HG03159 (cell line): ENCODE measurements at regions not wholly inside any gene's neighbourhood (a gene's known extent, or its start where the extent isn't known, plus 50 kb on each side); places are given as distances from the start of the nearest gene placed in this dataset.
"Not testable (repeated sequence)": the region's sequence is repeated elsewhere in the genome, so short reads cannot be mapped to it uniquely, and the experiment has no call there.

Experiments
- ATAC-seq: cut with Tn5 transposase; IDR thresholded peaks from one replicate; pipeline ENCODE4 v1.9.1; 2021; ENCODE audit warnings: mild to moderate bottlenecking, moderate library complexity; ENCODE audit not compliant: unreplicated experiment

DNA sequence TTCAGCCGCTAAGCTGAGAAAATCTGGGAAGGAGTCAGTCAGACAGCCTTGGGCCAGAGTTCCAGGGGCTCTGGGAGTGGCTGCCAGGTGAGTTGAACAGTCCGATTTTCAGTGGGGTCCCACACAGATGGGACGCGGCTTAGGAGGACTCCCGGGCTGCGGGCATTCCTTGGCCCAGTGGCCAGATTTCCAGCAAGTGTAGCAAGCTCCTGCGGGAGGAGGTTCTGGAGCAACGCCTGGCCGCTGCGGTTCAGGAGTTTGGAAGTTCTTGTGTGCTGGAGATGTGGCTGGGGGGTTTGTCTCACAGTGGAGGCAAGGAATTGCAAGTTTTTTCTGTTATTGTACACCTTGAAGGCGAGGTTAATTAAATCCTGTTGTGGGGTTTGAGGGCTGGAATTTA lies 1020.1 kb upstream of the MANEA start:
- not testable (repeated sequence) for ATAC-seq

DNA sequence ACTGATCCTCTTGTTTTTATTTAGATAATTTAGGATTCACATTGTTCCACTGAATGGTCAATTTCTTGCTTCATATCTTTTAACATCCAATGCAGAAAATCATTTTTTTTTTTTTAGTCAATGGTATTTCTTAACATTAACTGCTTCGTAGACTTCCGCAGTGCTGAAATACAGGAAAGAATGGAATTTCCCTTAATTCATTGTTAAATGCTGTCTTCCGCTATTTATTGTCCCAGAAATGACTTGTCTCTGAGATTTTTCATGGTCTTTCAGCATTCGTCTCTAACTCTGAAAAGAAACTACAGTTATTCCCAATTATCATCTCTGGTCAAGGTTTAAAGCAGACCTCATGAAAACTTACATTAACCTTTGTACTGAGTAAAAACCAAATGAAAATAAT lies 1029.1 kb upstream of the MANEA start:
- ATAC-seq, result no peak

DNA sequence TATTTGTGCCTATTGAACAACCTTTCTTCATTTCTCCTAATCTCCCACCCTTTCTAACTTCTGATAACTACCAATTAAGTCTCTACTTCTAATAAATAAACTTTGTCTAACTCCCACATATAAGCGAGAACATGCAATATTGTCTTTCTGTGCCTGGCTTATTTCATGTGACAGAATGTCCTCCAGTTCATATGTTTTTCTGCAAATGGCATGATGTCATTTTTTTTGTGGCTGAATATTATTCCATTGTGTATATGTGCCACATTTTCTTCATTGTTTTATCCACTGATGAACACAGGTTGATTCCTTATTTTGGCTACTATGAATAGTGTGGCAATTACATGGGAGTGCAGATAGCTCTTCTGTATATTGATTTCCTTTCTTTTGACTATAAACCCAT lies 1041.5 kb upstream of the MANEA start:
- ATAC-seq, result no peak

DNA sequence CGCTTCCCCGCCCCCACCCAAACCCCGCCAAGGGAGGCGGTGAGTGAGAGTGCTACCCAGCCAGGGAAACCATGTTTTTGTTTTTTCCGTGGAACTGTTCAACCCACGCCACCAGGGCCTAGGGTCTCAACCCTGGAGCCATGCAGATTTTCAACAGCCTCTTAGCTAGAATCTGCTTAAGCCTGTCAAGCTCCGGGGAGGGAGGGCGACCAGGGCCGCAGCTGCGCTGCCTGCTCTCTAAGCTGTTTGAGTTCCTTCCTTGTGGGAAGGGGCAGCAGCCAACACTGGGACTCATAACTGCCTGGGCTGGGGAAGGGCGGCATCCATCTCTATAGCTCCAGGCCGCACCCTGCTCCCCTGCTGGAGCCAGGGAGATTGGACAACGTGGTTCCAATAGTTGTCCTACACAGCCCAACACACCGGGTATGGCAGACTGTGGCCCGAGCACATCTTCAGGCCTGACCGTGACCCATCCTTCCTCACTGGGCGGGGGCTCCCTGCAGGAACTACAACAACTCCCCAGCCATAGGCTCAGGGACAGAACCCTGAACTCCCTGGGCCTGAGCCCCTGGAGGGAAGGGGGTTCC lies 1065.7 kb upstream of the MANEA start:
- no peak for ATAC-seq

GRCh38 chr6:94510877-94511276 lies 1066.5 kb upstream of the MANEA start:
- no peak for ATAC-seq

DNA sequence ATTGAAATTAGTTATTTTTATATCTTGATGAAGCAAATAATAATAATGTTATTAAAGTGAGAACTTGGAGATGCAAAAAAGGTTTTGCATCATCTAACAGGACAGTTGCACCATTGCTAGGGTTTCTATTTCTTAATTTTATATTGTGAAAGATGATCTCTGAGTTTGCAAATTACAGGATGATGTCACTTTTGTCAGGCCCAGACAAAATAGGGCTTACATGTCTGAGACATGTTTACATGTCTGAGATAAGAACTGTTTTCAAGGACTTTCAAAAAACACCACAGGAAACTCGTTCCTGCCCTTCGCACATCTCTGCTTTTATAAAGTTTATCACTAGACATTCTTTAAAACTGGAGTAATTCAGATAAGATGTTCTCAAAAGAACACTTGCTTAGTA lies 1075.8 kb upstream of the MANEA start:
- no peak for ATAC-seq

- ATAC-seq, result no peak
Observed at GRCh38 chr6:94498099-94498498, 1078.7 kb upstream of the EPHA7 start.

DNA sequence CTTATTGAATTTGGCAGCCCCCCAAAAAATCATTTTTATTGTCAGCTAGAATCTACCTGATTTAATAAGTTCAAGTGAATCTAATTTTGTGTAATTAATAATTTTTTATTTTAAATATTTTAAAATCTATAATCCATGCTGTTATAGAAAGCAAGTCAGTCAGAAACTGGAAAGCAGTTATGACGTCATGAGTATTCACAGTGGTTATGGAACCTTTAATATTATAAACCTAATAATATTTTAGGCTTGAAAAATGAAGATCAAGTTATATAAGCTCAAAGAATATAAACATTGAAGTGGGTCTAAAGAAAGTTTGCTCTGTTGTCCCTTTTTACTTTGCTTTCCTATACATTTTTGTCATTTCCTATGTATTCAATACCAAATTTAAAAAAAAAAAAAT lies 1075.1 kb upstream of the EPHA7 start:
- no peak for ATAC-seq

GRCh38 chr6:94487371-94487770 lies 1068.0 kb upstream of the EPHA7 start:
- no peak for ATAC-seq

GRCh38 chr6:94478133-94479005 lies 1059.0 kb upstream of the EPHA7 start:
- ATAC-seq, result no peak

DNA sequence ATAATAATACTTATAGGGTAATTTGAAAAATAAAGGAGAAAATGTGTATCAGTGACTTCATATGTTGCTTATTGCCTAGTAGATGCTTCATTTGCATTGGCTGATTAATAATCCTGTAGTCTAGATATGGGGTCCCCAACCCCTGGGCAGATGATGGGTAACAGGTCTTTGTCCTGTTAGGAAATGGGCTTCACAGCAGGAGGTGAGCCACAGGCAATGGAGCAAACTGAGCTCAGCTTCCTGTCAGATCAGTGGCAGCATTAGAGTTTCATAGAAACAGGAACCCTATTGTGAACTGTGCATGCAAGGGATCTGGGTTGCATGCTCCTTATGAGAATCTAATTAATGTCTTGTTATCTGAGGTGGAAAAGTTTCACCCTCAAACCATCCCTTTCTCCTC lies 1049.5 kb upstream of the EPHA7 start:
- no peak for ATAC-seq

DNA sequence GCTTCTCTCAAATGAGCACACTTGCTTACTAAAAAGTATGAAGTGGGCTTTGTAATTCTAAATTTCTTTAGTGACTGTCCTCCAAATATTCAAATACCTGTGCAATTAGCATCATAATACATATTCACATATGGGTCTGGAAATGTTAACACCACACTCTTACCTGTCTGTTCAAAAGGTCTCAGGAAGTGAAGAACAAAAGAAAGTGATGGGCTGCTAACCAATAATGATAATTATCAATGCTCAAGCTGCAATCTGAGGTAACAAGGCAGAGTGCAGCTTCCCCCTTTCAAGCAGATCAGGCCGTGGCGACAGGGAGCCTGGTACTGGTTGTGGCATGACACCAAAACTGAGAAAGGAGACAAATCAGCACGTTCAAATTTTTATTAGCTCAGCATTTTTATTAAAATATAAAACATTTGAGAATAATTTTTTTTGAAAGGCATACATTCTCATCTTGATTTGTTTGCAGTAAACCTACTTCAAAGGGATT lies 1044.7 kb upstream of the EPHA7 start:
- ATAC-seq, result no peak

DNA sequence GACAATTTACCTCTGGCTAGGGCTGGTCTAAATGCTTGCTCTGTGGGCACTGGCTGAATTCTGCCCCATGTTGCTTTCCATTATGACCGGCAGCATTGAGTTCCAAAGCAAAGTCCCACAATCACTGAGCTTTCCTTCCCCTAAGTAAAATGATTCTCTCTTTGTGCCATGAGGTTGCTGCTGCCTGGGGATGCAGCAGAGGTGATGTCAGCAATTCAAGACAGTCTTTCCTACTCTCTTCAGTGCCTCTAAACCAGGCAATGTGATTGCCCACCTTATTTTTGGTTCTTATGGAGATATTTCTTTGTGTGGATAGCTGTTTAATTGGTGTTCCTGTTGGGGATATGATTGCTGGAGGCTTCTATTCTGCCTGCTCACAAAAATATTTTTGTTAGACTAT lies 1043.9 kb upstream of the EPHA7 start:
- no peak for ATAC-seq

GRCh38 chr6:94462231-94462630 lies 1042.9 kb upstream of the EPHA7 start:
- no peak for ATAC-seq

DNA sequence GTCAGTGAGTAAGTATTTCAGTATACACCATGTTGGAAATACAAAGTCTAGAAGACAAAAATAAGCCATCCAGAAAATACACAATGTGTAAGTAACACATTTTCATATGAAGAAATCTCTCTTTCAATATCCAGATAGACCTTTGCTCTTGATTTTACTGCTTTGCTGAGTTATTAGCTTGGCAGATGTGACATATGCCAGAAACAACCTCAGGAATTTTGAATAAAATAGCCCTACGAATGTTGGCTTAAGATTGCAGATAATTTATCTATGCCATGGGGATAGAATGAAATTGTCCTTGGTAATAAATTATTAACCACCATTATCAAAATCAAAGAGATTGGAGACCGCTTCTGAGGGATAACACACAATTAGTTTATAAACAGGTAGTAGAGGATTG lies 1036.9 kb upstream of the EPHA7 start:
- ATAC-seq, result no peak

GRCh38 chr6:94454231-94454630 lies 1034.9 kb upstream of the EPHA7 start:
- ATAC-seq, result no peak

- ATAC-seq, result no peak
Observed at GRCh38 chr6:94446120-94446519, 1026.8 kb upstream of the EPHA7 start.

- no peak for ATAC-seq
Observed at GRCh38 chr6:94443701-94444100, 1024.3 kb upstream of the EPHA7 start.

DNA sequence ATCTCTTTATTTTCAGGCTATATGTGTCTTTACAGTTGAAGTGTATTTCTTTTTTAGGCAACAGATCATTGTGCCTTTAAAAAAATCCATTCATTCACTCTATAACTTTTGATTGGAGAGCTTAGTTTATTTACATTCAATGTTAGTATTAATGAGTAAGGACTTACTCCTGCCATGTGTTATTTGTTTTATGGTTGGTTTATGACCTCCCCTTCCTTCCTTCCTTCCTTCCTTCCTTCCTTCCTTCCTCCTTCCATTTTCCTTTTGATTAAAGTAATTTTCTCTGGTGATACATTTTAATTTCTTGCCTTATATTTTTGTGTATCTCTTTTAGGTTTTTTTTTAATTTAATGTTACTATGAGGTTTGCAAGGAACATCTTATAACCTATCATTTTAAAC lies 1005.3 kb upstream of the EPHA7 start:
- no peak for ATAC-seq

GRCh38 chr6:94417363-94417762 lies 998.0 kb upstream of the EPHA7 start:
- ATAC-seq, result no peak

DNA sequence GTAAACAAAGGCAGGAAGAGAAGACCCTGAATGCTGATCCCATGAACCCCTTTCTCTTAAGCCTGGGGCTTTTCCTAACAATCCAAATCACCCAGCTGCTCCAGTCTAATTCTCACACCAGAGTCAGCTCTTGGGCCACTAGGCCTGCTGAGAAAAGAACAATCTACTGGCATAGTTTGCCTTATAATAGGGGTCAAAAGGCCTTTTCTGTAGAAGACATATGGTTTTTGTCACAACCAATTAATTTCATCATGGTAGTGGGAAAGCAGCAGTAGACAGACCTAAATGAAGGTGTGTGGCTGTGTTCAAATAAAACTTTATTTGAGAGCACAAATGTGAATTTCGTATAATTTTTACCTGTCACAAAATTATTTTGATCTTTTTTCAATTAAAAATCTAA lies 994.7 kb upstream of the EPHA7 start:
- ATAC-seq, result no peak

GRCh38 chr6:94401311-94401710 lies 982.0 kb upstream of the EPHA7 start:
- ATAC-seq, result no peak
